ENCODE measurements at regions not wholly inside any gene's neighbourhood (a gene's known extent, or its start where the extent isn't known, plus 50 kb on each side); places are given as distances from the start of the nearest gene placed in this dataset.

DNA sequence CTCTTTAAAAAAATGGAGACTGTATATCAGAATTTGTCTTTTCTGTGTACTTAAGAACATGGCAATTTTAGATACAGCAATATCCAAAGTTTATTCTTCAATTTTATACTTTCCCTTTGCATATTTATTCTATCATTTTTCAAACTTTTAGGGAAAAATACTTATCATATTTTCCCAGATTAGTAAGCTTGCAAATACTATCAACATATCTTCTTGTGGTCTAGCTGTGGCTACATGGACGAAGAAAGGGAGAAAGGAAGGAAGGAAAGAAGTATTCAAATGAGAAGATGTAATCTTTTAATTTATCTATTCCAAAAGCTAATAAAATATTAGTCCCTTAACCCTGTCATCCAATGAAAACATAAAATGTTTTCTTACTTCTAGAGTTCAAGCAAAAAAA, 797.8 kb upstream of the GALNTL6 start:
- POLR2A ChIA-PET (ENCODE audit: unreplicated experiment), result no interaction called here
- no peak overlapping the region for H3K4me2 ChIP-seq (ENCODE audit: low read length)
- H3K9ac ChIP-seq (ENCODE audit: low read length), result no peak overlapping the region
- BruUV-seq (replicated peaks), result no TSS peak
- H3K9me2 ChIP-seq (replicated peaks; ENCODE audit: low read length), result no peaks in the 10 kb centered on the region
- no peaks in the 10 kb centered on the region for H3K79me2 ChIP-seq (ENCODE audit: low read length)
- no peaks in the 10 kb centered on the region for H3K9me3 ChIP-seq (ENCODE audit: low read length)
- DNase-seq, result no peak
- no peaks in the 10 kb centered on the region for H3K36me3 ChIP-seq (ENCODE audit: low read depth, low read length)
- H2AFZ ChIP-seq (ENCODE audit: low read length), result no peak overlapping the region
- no peak for ATAC-seq
- H3K27me3 ChIP-seq (ENCODE audit: low read length), result no peaks in the 10 kb centered on the region
- no peaks in the 10 kb centered on the region for H3F3A ChIP-seq (ENCODE audit: low read length, unreplicated experiment)
- no peaks in the 10 kb centered on the region for H4K20me1 ChIP-seq (ENCODE audit: low read length)
- intact Hi-C loops (cut with micrococcal nuclease), result no loop called here
- no peak overlapping the region for H3K4me3 ChIP-seq (ENCODE audit: low read length)
- H3K4me1 ChIP-seq (ENCODE audit: insufficient read depth, low read length), result no peaks in the 10 kb centered on the region
- CTCF ChIA-PET, result no interaction called here
- H3K27ac ChIP-seq (ENCODE audit: low read length), result no peak overlapping the region
- TF ChIP-seq EZH2 (IDR thresholded peaks at IDR 0.05; ENCODE audit: low read length, unreplicated experiment), result no peak
- TF ChIP-seq EZH2phosphoT487 (IDR thresholded peaks at IDR 0.05; ENCODE audit: borderline replicate concordance, low read length), result no peak
- TF ChIP-seq CTCF (conservative IDR thresholded peaks at IDR 0.05; ENCODE audit: low read depth, low read length), result no peak

- ATAC-seq (no peak), DNase-seq (no peak)
- H4K20me1 ChIP-seq (ENCODE audit: low read length), result no peaks in the 10 kb centered on the region
- H3K9me3 ChIP-seq (ENCODE audit: low read length), result no peaks in the 10 kb centered on the region
- BruUV-seq (replicated peaks), result no TSS peak
- no peak for TF ChIP-seq EZH2phosphoT487 (IDR thresholded peaks at IDR 0.05; ENCODE audit: borderline replicate concordance, low read length)
- no peaks in the 10 kb centered on the region for H3K79me2 ChIP-seq (ENCODE audit: low read length)
- no peak overlapping the region for H2AFZ ChIP-seq (ENCODE audit: low read length)
- no peaks in the 10 kb centered on the region for H3K27me3 ChIP-seq (ENCODE audit: low read length)
- intact Hi-C loops (cut with micrococcal nuclease), result no loop called here
- no peaks in the 10 kb centered on the region for H3K9me2 ChIP-seq (replicated peaks; ENCODE audit: low read length)
- H3K4me2 ChIP-seq (ENCODE audit: low read length), result no peak overlapping the region
- POLR2A ChIA-PET (ENCODE audit: unreplicated experiment), result no interaction called here
- H3F3A ChIP-seq (ENCODE audit: low read length, unreplicated experiment), result no peaks in the 10 kb centered on the region
- no peaks in the 10 kb centered on the region for H3K4me1 ChIP-seq (ENCODE audit: insufficient read depth, low read length)
- no peak overlapping the region for H3K9ac ChIP-seq (ENCODE audit: low read length)
- CTCF ChIA-PET, result no interaction called here
- no peak overlapping the region for H3K27ac ChIP-seq (ENCODE audit: low read length)
- no peaks in the 10 kb centered on the region for H3K36me3 ChIP-seq (ENCODE audit: low read depth, low read length)
- H3K4me3 ChIP-seq (ENCODE audit: low read length), result no peak overlapping the region
Observed at GRCh38 chr4:171007618-171008390, 805.4 kb upstream of the GALNTL6 start.

GRCh38 chr4:171002246-171002645, 811.0 kb upstream of the GALNTL6 start:
- no peaks in the 10 kb centered on the region for H3K36me3 ChIP-seq (ENCODE audit: low read depth, low read length)
- H3K27me3 ChIP-seq (ENCODE audit: low read length), result no peaks in the 10 kb centered on the region
- no peak overlapping the region for H3K9ac ChIP-seq (ENCODE audit: low read length)
- H3K27ac ChIP-seq (ENCODE audit: low read length), result no peak overlapping the region
- ATAC-seq (no peak), DNase-seq (no peak)
- ChIA-PET POLR2A (ENCODE audit: unreplicated experiment) (no interaction called here), CTCF (no interaction called here)
- no peaks in the 10 kb centered on the region for H4K20me1 ChIP-seq (ENCODE audit: low read length)
- no peak for TF ChIP-seq CTCF (conservative IDR thresholded peaks at IDR 0.05; ENCODE audit: low read depth, low read length)
- TF ChIP-seq EZH2phosphoT487 (IDR thresholded peaks at IDR 0.05; ENCODE audit: borderline replicate concordance, low read length), result no peak
- TF ChIP-seq EZH2 (IDR thresholded peaks at IDR 0.05; ENCODE audit: low read length, unreplicated experiment), result no peak
- no peaks in the 10 kb centered on the region for H3K79me2 ChIP-seq (ENCODE audit: low read length)
- H3K9me3 ChIP-seq (ENCODE audit: low read length), result no peaks in the 10 kb centered on the region
- H3K4me2 ChIP-seq (ENCODE audit: low read length), result no peak overlapping the region
- no peaks in the 10 kb centered on the region for H3K4me1 ChIP-seq (ENCODE audit: insufficient read depth, low read length)
- no peaks in the 10 kb centered on the region for H3F3A ChIP-seq (ENCODE audit: low read length, unreplicated experiment)
- intact Hi-C loops (cut with micrococcal nuclease), result no loop called here
- no TSS peak for BruUV-seq (replicated peaks)
- no peak overlapping the region for H2AFZ ChIP-seq (ENCODE audit: low read length)
- no peak overlapping the region for H3K4me3 ChIP-seq (ENCODE audit: low read length)
- no peaks in the 10 kb centered on the region for H3K9me2 ChIP-seq (replicated peaks; ENCODE audit: low read length)
